Myocyte (in vitro differentiated cells): ENCODE measurements at regions not wholly inside any gene's neighbourhood (a gene's known extent, or its start where the extent isn't known, plus 50 kb on each side); places are given as distances from the start of the nearest gene placed in this dataset.

ENCODE experiments used
- DNase-seq: peaks from one replicate; pipeline ENCODE4 v3.0.0-alpha.2; 2012; ENCODE audit warnings: low read depth

GRCh38 chr6:169936355-169936975, 185.0 kb downstream of the ERMARD start:
- DNase-seq, result no peak

GRCh38 chr6:169935861-169936260, 184.4 kb downstream of the ERMARD start:
- DNase-seq, result no peak

GRCh38 chr6:169935348-169935718, 183.9 kb downstream of the ERMARD start:
- DNase-seq, result no peak

GRCh38 chr6:169934699-169935347, 183.4 kb downstream of the ERMARD start:
- no peak for DNase-seq

- peak; percentile 2 for DNase-seq
Measured at GRCh38 chr6:169933839-169934698, 182.6 kb downstream of the ERMARD start.

GRCh38 chr6:169933251-169933821, 181.9 kb downstream of the ERMARD start:
- no peak for DNase-seq

- no peak for DNase-seq
Measured at GRCh38 chr6:169932491-169932890, 181.1 kb downstream of the ERMARD start.

GRCh38 chr6:169931261-169931660, 179.8 kb downstream of the ERMARD start:
- DNase-seq, result no peak

GRCh38 chr6:169930799-169931198, 179.4 kb downstream of the ERMARD start:
- no peak for DNase-seq

GRCh38 chr6:169927711-169928110, 176.3 kb downstream of the ERMARD start:
- DNase-seq, result no peak

- DNase-seq, result no peak
Measured at GRCh38 chr6:169926617-169927417, 175.4 kb downstream of the ERMARD start.

- DNase-seq, result no peak
Measured at GRCh38 chr6:169923468-169924464, 172.3 kb downstream of the ERMARD start.

- no peak for DNase-seq
Measured at GRCh38 chr6:169921853-169922824, 170.7 kb downstream of the ERMARD start.

GRCh38 chr6:169921217-169921616, 169.8 kb downstream of the ERMARD start:
- no peak for DNase-seq

- no peak for DNase-seq
Measured at GRCh38 chr6:169920359-169921020, 169.1 kb downstream of the ERMARD start.

- DNase-seq, result no peak
Measured at GRCh38 chr6:169918954-169919549, 167.6 kb downstream of the ERMARD start.

- no peak for DNase-seq
Measured at GRCh38 chr6:169918239-169918953, 167.0 kb downstream of the ERMARD start.
